A673 (cell line): ENCODE measurements at regions not wholly inside any gene's neighbourhood (a gene's known extent, or its start where the extent isn't known, plus 50 kb on each side); places are given as distances from the start of the nearest gene placed in this dataset.

Experiments
- EZH2 ChIP-seq: fragments of 200-600 bp; sonication (generic); IDR thresholded peaks from 2 replicates; pipeline ENCODE4 v1.6.1; 2017; ENCODE audit warnings: borderline replicate concordance, low read depth, mild to moderate bottlenecking, mixed read lengths, antibody characterized with exemption, low read length; ENCODE audit not compliant: poor library complexity, severe bottlenecking
- TF ChIP-seq, protein P1 (sequence below): fragments of 300-800, 200-600 bp; sonication (generic); conservative IDR thresholded peaks from 2 replicates; pipeline ENCODE4 v1.5.1; 2017; ENCODE audit warnings: low read depth, mild to moderate bottlenecking, antibody characterized with exemption, low read length, moderate library complexity, mixed read lengths

DNA sequence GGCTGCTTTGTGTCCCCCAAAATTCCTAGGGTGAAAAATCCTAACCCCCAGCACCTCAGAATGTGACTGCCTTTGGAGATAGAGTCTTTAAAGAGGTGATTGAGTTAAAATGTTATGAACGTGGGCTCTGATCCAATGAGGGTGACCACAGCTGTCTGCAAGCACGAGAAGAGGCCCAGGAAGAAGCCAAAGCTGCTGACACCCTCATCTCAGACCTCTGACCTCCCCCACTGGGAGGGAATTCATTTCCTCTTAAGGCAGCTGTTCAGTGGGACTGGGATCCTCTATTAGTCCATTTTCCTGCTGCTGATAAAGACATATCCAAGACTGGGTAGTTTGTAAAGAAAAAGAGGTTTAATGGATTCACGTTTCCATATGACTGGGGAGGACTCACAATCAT, 544.4 kb downstream of the DCDC2C start:
- TF ChIP-seq, protein P1, sequence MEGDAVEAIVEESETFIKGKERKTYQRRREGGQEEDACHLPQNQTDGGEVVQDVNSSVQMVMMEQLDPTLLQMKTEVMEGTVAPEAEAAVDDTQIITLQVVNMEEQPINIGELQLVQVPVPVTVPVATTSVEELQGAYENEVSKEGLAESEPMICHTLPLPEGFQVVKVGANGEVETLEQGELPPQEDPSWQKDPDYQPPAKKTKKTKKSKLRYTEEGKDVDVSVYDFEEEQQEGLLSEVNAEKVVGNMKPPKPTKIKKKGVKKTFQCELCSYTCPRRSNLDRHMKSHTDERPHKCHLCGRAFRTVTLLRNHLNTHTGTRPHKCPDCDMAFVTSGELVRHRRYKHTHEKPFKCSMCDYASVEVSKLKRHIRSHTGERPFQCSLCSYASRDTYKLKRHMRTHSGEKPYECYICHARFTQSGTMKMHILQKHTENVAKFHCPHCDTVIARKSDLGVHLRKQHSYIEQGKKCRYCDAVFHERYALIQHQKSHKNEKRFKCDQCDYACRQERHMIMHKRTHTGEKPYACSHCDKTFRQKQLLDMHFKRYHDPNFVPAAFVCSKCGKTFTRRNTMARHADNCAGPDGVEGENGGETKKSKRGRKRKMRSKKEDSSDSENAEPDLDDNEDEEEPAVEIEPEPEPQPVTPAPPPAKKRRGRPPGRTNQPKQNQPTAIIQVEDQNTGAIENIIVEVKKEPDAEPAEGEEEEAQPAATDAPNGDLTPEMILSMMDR: no peak
- no peak for TF ChIP-seq EZH2
